Duodenal mucosa (tissue), 2 donors: ENCODE measurements at regions not wholly inside any gene's neighbourhood (a gene's known extent, or its start where the extent isn't known, plus 50 kb on each side); places are given as distances from the start of the nearest gene placed in this dataset.

Experiments used
- H3K27ac ChIP-seq: one replicate; pipeline ENCODE4 v1.7.0; 2013; ENCODE audit warnings: low read depth, low read length
- H3K27me3 ChIP-seq, 2 donors: one replicate each; pipeline ENCODE4 v1.7.0; 2013; ENCODE audit warnings: low read length in 2 of 2, control low read depth in 1 of 2; ENCODE audit not compliant: insufficient read depth in 2 of 2, control insufficient read depth in 1 of 2
- H3K36me3 ChIP-seq, 2 donors: one replicate each; pipeline ENCODE4 v1.7.0; 2013; ENCODE audit warnings: low read length in 2 of 2, control low read depth in 1 of 2; ENCODE audit not compliant: insufficient read depth in 2 of 2, control insufficient read depth in 1 of 2
- H3K4me1 ChIP-seq, 2 donors: one replicate each; pipeline ENCODE4 v1.7.0; 2013; ENCODE audit warnings: low read length in 2 of 2, control low read depth in 1 of 2; ENCODE audit not compliant: insufficient read depth in 2 of 2, control insufficient read depth in 1 of 2
- H3K4me3 ChIP-seq, 2 donors: one replicate each; pipeline ENCODE4 v1.7.0; 2013; ENCODE audit warnings: low read length in 2 of 2, low read depth in 1 of 2
- H3K9ac ChIP-seq, 2 donors: one replicate each; pipeline ENCODE4 v1.7.0; 2013; ENCODE audit warnings: low read length in 2 of 2, low read depth in 1 of 2
- H3K9me3 ChIP-seq, 2 donors: one replicate each; pipeline ENCODE4 v1.7.0; 2013; ENCODE audit warnings: low read length in 2 of 2, control low read depth in 1 of 2; ENCODE audit not compliant: control insufficient read depth in 1 of 2

- H3K9ac ChIP-seq, result no peak overlapping the region
- H3K27ac ChIP-seq, result no peak overlapping the region
- no peaks in the 10 kb centered on the region for H3K9me3 ChIP-seq
These were observed 142.7 kb upstream of the KIRREL3 start for GRCh38 chr11:127143251-127143650.

DNA sequence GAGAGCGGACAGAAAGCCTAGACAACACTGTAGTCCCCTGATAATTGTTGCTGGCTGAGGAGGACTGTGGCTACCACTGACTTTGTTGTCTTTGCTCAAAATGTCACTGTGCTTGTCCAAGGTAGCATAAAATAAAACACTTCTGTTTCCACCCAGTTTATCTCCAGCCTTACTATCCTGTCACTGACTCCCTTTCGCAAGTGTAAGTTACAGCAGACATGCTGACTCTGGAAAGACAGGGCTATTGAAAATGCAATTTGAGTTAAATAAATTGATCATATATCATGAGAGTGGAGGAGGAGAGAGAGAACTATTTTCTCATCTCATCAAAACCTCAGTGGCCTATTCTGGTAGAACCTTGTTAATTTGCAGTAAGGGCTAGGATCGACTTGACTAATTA is 138.0 kb upstream of the KIRREL3 start:
- Histone ChIP-seq H3K27me3 (no peaks in the 10 kb centered on the region), H3K9me3 (no peaks in the 10 kb centered on the region), H3K9ac (no peak overlapping the region), H3K27ac (no peak overlapping the region), H3K36me3 (no peaks in the 10 kb centered on the region), H3K4me1 (no peaks in the 10 kb centered on the region), H3K4me3 (no peak overlapping the region)

More at GRCh38 chr11:127143251-127143650, 142.7 kb upstream of the KIRREL3 start:
- no peaks in the 10 kb centered on the region for H3K4me1 ChIP-seq
- no peak overlapping the region for H3K4me3 ChIP-seq
- H3K36me3 ChIP-seq, result no peaks in the 10 kb centered on the region
- H3K27me3 ChIP-seq, result no peaks in the 10 kb centered on the region

- no peaks in the 10 kb centered on the region for H3K36me3 ChIP-seq
- no peaks in the 10 kb centered on the region for H3K9me3 ChIP-seq
- no peak overlapping the region for H3K9ac ChIP-seq
- no peak overlapping the region for H3K27ac ChIP-seq
- no peaks in the 10 kb centered on the region for H3K27me3 ChIP-seq
- no peak overlapping the region for H3K4me3 ChIP-seq
- no peaks in the 10 kb centered on the region for H3K4me1 ChIP-seq
These were observed 137.3 kb upstream of the KIRREL3 start for GRCh38 chr11:127137771-127138280.

DNA sequence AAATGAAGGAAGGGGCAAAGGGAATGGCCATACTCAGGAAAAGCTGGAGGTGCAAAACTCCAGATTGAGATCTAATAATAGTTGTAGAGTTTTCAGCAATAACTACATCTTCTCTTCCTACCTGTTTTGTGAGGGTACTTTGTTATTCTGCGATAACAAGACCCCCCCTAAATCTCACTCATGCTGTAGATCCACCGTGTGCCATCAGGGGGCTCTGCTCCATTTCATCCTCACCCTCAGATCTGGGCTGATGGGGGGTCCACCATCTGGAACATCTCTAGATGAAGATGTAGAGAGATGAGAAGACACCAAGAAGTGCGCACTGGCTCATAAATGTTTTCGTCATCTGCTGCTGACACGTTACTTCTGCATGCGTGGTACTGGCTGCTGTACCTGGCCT is 135.9 kb upstream of the KIRREL3 start:
- Histone ChIP-seq H3K27ac (no peak overlapping the region), H3K27me3 (no peaks in the 10 kb centered on the region), H3K36me3 (no peaks in the 10 kb centered on the region), H3K9ac (no peak overlapping the region), H3K9me3 (no peaks in the 10 kb centered on the region), H3K4me3 (no peak overlapping the region), H3K4me1 (no peaks in the 10 kb centered on the region)

- H3K4me3 ChIP-seq, result no peak overlapping the region
- H3K27me3 ChIP-seq, result no peaks in the 10 kb centered on the region
These were observed 134.7 kb upstream of the KIRREL3 start for GRCh38 chr11:127135256-127135655.

GRCh38 chr11:127133061-127133460 is 132.5 kb upstream of the KIRREL3 start:
- H3K27me3 ChIP-seq, result no peaks in the 10 kb centered on the region
- H3K4me3 ChIP-seq, result no peak overlapping the region
- H3K27ac ChIP-seq, result no peak overlapping the region

More at GRCh38 chr11:127135256-127135655, 134.7 kb upstream of the KIRREL3 start:
- H3K27ac ChIP-seq, result no peak overlapping the region
- H3K9ac ChIP-seq, result no peak overlapping the region
- no peaks in the 10 kb centered on the region for H3K9me3 ChIP-seq
- H3K4me1 ChIP-seq, result no peaks in the 10 kb centered on the region
- H3K36me3 ChIP-seq, result no peaks in the 10 kb centered on the region

GRCh38 chr11:127130321-127130720 is 129.8 kb upstream of the KIRREL3 start:
- H3K9ac ChIP-seq, result no peak overlapping the region
- H3K27me3 ChIP-seq, result no peaks in the 10 kb centered on the region
- no peak overlapping the region for H3K4me3 ChIP-seq
- H3K36me3 ChIP-seq, result no peaks in the 10 kb centered on the region
- H3K27ac ChIP-seq, result no peak overlapping the region
- H3K9me3 ChIP-seq, result no peaks in the 10 kb centered on the region
- no peaks in the 10 kb centered on the region for H3K4me1 ChIP-seq

More at GRCh38 chr11:127133061-127133460, 132.5 kb upstream of the KIRREL3 start:
- H3K4me1 ChIP-seq, result no peaks in the 10 kb centered on the region
- no peaks in the 10 kb centered on the region for H3K36me3 ChIP-seq
- no peak overlapping the region for H3K9ac ChIP-seq
- H3K9me3 ChIP-seq, result no peaks in the 10 kb centered on the region

- no peak overlapping the region for H3K9ac ChIP-seq
- no peaks in the 10 kb centered on the region for H3K27me3 ChIP-seq
- H3K4me3 ChIP-seq, result no peak overlapping the region
These were observed 126.4 kb upstream of the KIRREL3 start for GRCh38 chr11:127126986-127127385.

GRCh38 chr11:127119356-127119755 is 118.8 kb upstream of the KIRREL3 start:
- Histone ChIP-seq H3K36me3 (no peaks in the 10 kb centered on the region), H3K9me3 (no peaks in the 10 kb centered on the region), H3K4me3 (no peak overlapping the region), H3K4me1 (no peaks in the 10 kb centered on the region), H3K27ac (no peak overlapping the region), H3K27me3 (no peaks in the 10 kb centered on the region), H3K9ac (no peak overlapping the region)

More at GRCh38 chr11:127126986-127127385, 126.4 kb upstream of the KIRREL3 start:
- no peak overlapping the region for H3K27ac ChIP-seq
- no peaks in the 10 kb centered on the region for H3K4me1 ChIP-seq
- no peaks in the 10 kb centered on the region for H3K36me3 ChIP-seq
- H3K9me3 ChIP-seq, result no peaks in the 10 kb centered on the region

GRCh38 chr11:127118811-127119210 is 118.2 kb upstream of the KIRREL3 start:
- no peaks in the 10 kb centered on the region for H3K4me1 ChIP-seq
- no peak overlapping the region for H3K4me3 ChIP-seq
- no peaks in the 10 kb centered on the region for H3K27me3 ChIP-seq
- H3K9me3 ChIP-seq, result no peaks in the 10 kb centered on the region
- no peak overlapping the region for H3K9ac ChIP-seq
- H3K27ac ChIP-seq, result no peak overlapping the region
- no peaks in the 10 kb centered on the region for H3K36me3 ChIP-seq
